Fibroblast of pulmonary artery (primary cell): ENCODE measurements at regions not wholly inside any gene's neighbourhood (a gene's known extent, or its start where the extent isn't known, plus 50 kb on each side); places are given as distances from the start of the nearest gene placed in this dataset.

Experiments
- DNase-seq: peaks from one replicate; pipeline ENCODE4 v3.0.0-alpha.2; 2010; ENCODE audit warnings: low read depth
- H3K4me3 ChIP-seq: replicated peaks from 2 replicates; pipeline ENCODE4 v1.5.1; 2011; ENCODE audit warnings: low read depth, mild to moderate bottlenecking, control low read depth, low read length, moderate library complexity
- CTCF ChIP-seq: IDR thresholded peaks from 2 replicates; pipeline ENCODE4 v1.5.1; 2011; ENCODE audit warnings: mild to moderate bottlenecking, control low read depth, low read length, inconsistent platforms; ENCODE audit errors: missing control alignments

GRCh38 chrX:86887341-86887740 is 630.3 kb upstream of the KLHL4 start:
- no peak overlapping the region for H3K4me3 ChIP-seq
- DNase-seq, result no peak
- TF ChIP-seq CTCF, result no peak

- no peak overlapping the region for H3K4me3 ChIP-seq
- no peak for DNase-seq
- no peak for TF ChIP-seq CTCF
Observed at GRCh38 chrX:86910027-86910426, 607.6 kb upstream of the KLHL4 start.

GRCh38 chrX:86910602-86911311 is 606.8 kb upstream of the KLHL4 start:
- no peak for DNase-seq
- no peak for TF ChIP-seq CTCF
- no peak overlapping the region for H3K4me3 ChIP-seq

- no peak overlapping the region for H3K4me3 ChIP-seq
- TF ChIP-seq CTCF, result no peak
- no peak for DNase-seq
Observed at GRCh38 chrX:86914569-86914968, 603.0 kb upstream of the KLHL4 start.

GRCh38 chrX:86917959-86918358 is 599.6 kb upstream of the KLHL4 start:
- DNase-seq, result no peak
- no peak for TF ChIP-seq CTCF
- no peak overlapping the region for H3K4me3 ChIP-seq

- TF ChIP-seq CTCF, result no peak
- H3K4me3 ChIP-seq, result no peak overlapping the region
- DNase-seq, result no peak
Observed at GRCh38 chrX:86930419-86930818, 587.2 kb upstream of the KLHL4 start.

- H3K4me3 ChIP-seq, result no peak overlapping the region
- no peak for TF ChIP-seq CTCF
- no peak for DNase-seq
Observed at GRCh38 chrX:86935988-86936387, 581.6 kb upstream of the KLHL4 start.
